ENCODE measurements at regions not wholly inside any gene's neighbourhood (a gene's known extent, or its start where the extent isn't known, plus 50 kb on each side); places are given as distances from the start of the nearest gene placed in this dataset.

GRCh38 chr13:33405371-33405770 lies 119.8 kb upstream of the STARD13 start:
- TF ChIP-seq CTCF (IDR thresholded peaks at IDR 0.05; ENCODE audit: poor library complexity, severe bottlenecking): no peak
- no peak for TF ChIP-seq EZH2 (IDR thresholded peaks at IDR 0.05; ENCODE audit: borderline replicate concordance, insufficient read depth, low read length, poor library complexity, severe bottlenecking)
- no peak for TF ChIP-seq REST (IDR thresholded peaks at IDR 0.05; ENCODE audit: borderline replicate concordance)
- no peak for TF ChIP-seq POLR2AphosphoS5 (IDR thresholded peaks at IDR 0.05)
- TF ChIP-seq TAF1 (IDR thresholded peaks at IDR 0.05; ENCODE audit: low read depth): no peak
- TF ChIP-seq MXI1 (conservative IDR thresholded peaks at IDR 0.05; ENCODE audit: poor library complexity, severe bottlenecking): no peak
